Thyroid gland (tissue), 4 donors: ENCODE measurements at regions not wholly inside any gene's neighbourhood (a gene's known extent, or its start where the extent isn't known, plus 50 kb on each side); places are given as distances from the start of the nearest gene placed in this dataset.

Source experiments
- DNase-seq, 2 donors: peaks; one replicate each; pipeline ENCODE4 v3.0.0-alpha.2; 2019
- H3K27ac ChIP-seq, 3 donors: fragments of 200-600 bp; sonication (generic); 1 replicate in 2 of 3; 2 replicates in 1 of 3; pipeline ENCODE4 v1.5.1; 2016 to 2019; ENCODE audit warnings: mild to moderate bottlenecking in 1 of 3, moderate library complexity in 1 of 3
- H3K27me3 ChIP-seq: fragments of 200-600 bp; sonication (generic); one replicate; pipeline ENCODE4 v1.5.1; 2019
- H3K36me3 ChIP-seq, 2 donors: fragments of 200-600 bp; sonication (generic); one replicate each; pipeline ENCODE4 v1.5.1; 2016 to 2019
- H3K4me1 ChIP-seq, 2 donors: fragments of 200-600 bp; sonication (generic); one replicate each; pipeline ENCODE4 v1.5.1; 2017 to 2019
- H3K4me3 ChIP-seq, 3 donors: fragments of 200-600 bp; sonication (generic); replicated peaks in 1 of 3; 1 replicate in 2 of 3; 2 replicates in 1 of 3; pipeline ENCODE4 v1.5.1; 2016; ENCODE audit warnings: mild to moderate bottlenecking in 1 of 3
- H3K9me3 ChIP-seq: fragments of 200-600 bp; sonication (generic); one replicate; pipeline ENCODE4 v1.5.1; 2017
- POLR2A ChIP-seq, 2 donors: fragments of 450-650 bp; IDR thresholded peaks; one replicate each; pipeline ENCODE4 v1.6.1; 2017; ENCODE audit warnings: antibody characterized with exemption in 2 of 2, mild to moderate bottlenecking in 2 of 2, moderate library complexity in 1 of 2
- WGBS, 2 donors: methylation state at CpG; one replicate each; pipeline ENCODE4 v1.1.5; 2017; 5-methylcytosine and 5-hydroxymethylcytosine counted together
- intact Hi-C: fragments of 100-400 bp; cut with DNase I; formaldehyde crosslinking; loops from one replicate; pipeline ENCODE4 v1.15.1; 2023
- TF ChIP-seq, protein P1 (sequence below), 6 experiments: fragments of 200-600 bp in 3 of 6; fragments of 450-650 bp in 3 of 6; sonication (generic) in 3 of 6; IDR thresholded peaks; one replicate each; pipeline ENCODE4 v1.5.1; 2016 to 2019; ENCODE audit warnings: antibody characterized with exemption in 6 of 6, mild to moderate bottlenecking in 2 of 6, inconsistent platforms in 1 of 6, moderate library complexity in 1 of 6

DNA sequence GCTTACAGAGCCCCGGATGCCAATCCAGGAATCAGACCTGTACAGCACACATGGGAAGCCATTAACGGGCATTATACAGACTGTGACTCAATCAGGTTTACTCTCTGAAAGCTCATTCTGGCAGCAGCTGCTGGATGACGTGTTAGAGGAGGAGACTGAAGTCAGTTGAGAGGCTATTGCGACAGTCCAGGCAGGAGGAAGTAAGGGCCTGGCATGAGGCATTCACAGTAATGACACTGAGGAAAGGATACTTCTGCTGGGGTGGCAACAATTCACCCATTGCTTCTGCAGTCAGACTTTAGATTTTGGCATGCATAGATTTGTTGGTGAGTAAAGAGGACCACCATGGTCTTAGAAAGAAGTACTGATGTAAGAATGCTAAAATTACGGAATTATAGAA is 151.0 kb upstream of the HEY2 start:
- intact Hi-C loops, result no loop called here
- H3K4me1 ChIP-seq, result peaks cover 9 to 23% of the 10 kb centered on the region in 2 donors
- no peak overlapping the region for H3K4me3 ChIP-seq
- no peaks in the 10 kb centered on the region for H3K9me3 ChIP-seq
- no peaks in the 10 kb centered on the region for H3K27me3 ChIP-seq
- WGBS, 2 donors, result 57 to 63% methylated on average over 5 of the region's 5 CpGs
- H3K27ac ChIP-seq, result peak overlapping the region; percentile 2 to 75 (median 45)
- TF ChIP-seq POLR2A (IDR thresholded peaks at IDR 0.05), result peak in 1 of 2 donors; percentile 23
- TF ChIP-seq, protein P1, sequence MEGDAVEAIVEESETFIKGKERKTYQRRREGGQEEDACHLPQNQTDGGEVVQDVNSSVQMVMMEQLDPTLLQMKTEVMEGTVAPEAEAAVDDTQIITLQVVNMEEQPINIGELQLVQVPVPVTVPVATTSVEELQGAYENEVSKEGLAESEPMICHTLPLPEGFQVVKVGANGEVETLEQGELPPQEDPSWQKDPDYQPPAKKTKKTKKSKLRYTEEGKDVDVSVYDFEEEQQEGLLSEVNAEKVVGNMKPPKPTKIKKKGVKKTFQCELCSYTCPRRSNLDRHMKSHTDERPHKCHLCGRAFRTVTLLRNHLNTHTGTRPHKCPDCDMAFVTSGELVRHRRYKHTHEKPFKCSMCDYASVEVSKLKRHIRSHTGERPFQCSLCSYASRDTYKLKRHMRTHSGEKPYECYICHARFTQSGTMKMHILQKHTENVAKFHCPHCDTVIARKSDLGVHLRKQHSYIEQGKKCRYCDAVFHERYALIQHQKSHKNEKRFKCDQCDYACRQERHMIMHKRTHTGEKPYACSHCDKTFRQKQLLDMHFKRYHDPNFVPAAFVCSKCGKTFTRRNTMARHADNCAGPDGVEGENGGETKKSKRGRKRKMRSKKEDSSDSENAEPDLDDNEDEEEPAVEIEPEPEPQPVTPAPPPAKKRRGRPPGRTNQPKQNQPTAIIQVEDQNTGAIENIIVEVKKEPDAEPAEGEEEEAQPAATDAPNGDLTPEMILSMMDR (IDR thresholded peaks at IDR 0.05), result no peak
- DNase-seq, result peak; percentile 71 to 84
- H3K36me3 ChIP-seq, result no peaks in the 10 kb centered on the region

- no peak overlapping the region for H3K27ac ChIP-seq
- H3K27me3 ChIP-seq, result no peaks in the 10 kb centered on the region
- no peak for DNase-seq
- H3K4me1 ChIP-seq, result no peaks in the 10 kb centered on the region
- WGBS, 2 donors, result 68 to 96% methylated on average over 1 of the region's 1 CpG
- no peaks in the 10 kb centered on the region for H3K9me3 ChIP-seq
- H3K4me3 ChIP-seq, result no peak overlapping the region
- H3K36me3 ChIP-seq, result no peaks in the 10 kb centered on the region
- no peak for TF ChIP-seq POLR2A (IDR thresholded peaks at IDR 0.05)
- TF ChIP-seq, protein P1 (IDR thresholded peaks at IDR 0.05), result no peak
- intact Hi-C loops, result no loop called here
Measured at GRCh38 chr6:125604257-125604656, 145.2 kb upstream of the HEY2 start.

- peak; percentile 66 to 69 for DNase-seq
- Histone ChIP-seq H3K4me1 (peaks cover 13 to 19% of the 10 kb centered on the region in 2 donors), H3K9me3 (no peaks in the 10 kb centered on the region), H3K27me3 (no peaks in the 10 kb centered on the region), H3K36me3 (no peaks in the 10 kb centered on the region), H3K4me3 (no peak overlapping the region), H3K27ac (peak overlapping the region; percentile 23 to 66 (median 53))
- intact Hi-C loops, result no loop called here
- WGBS, 2 donors, result 13 to 25% methylated on average over 11 of the region's 11 CpGs
- no peak for TF ChIP-seq POLR2A (IDR thresholded peaks at IDR 0.05)
- TF ChIP-seq, protein P1 (IDR thresholded peaks at IDR 0.05), result no peak
Measured at GRCh38 chr6:125611573-125612344, 137.7 kb upstream of the HEY2 start.

GRCh38 chr6:125612345-125612846 is 137.0 kb upstream of the HEY2 start:
- H3K4me3 ChIP-seq, result no peak overlapping the region
- H3K27ac ChIP-seq, result peak overlapping the region; percentile 23 to 66 (median 53)
- H3K9me3 ChIP-seq, result no peaks in the 10 kb centered on the region
- no peak for TF ChIP-seq POLR2A (IDR thresholded peaks at IDR 0.05)
- TF ChIP-seq, protein P1 (IDR thresholded peaks at IDR 0.05), result no peak
- H3K36me3 ChIP-seq, result no peaks in the 10 kb centered on the region
- H3K4me1 ChIP-seq, result peaks cover 13 to 19% of the 10 kb centered on the region in 2 donors
- intact Hi-C loops, result no loop called here
- no peaks in the 10 kb centered on the region for H3K27me3 ChIP-seq
- DNase-seq, result no peak
- 17 to 21% methylated on average over 3 of the region's 3 CpGs for WGBS, 2 donors

GRCh38 chr6:125618629-125619028 is 130.8 kb upstream of the HEY2 start:
- Histone ChIP-seq H3K4me1 (peaks cover 0 to under 1% of the 10 kb centered on the region in 2 donors), H3K4me3 (no peak overlapping the region), H3K36me3 (no peaks in the 10 kb centered on the region), H3K9me3 (no peaks in the 10 kb centered on the region), H3K27me3 (no peaks in the 10 kb centered on the region), H3K27ac (no peak overlapping the region)
- 70 to 75% methylated on average over 1 of the region's 1 CpG for whole genome bisulfite sequencing, 2 donors
- TF ChIP-seq, protein P1 (IDR thresholded peaks at IDR 0.05), result no peak
- no peak for TF ChIP-seq POLR2A (IDR thresholded peaks at IDR 0.05)
- no peak for DNase-seq
- intact Hi-C loops, result no loop called here
